ENCODE measurements at regions not wholly inside any gene's neighbourhood (a gene's known extent, or its start where the extent isn't known, plus 50 kb on each side); places are given as distances from the start of the nearest gene placed in this dataset.
A peak's percentile ranks its signal among the peaks of the same experiment; 100 is the strongest.
"Not testable (repeated sequence)": the region's sequence is repeated elsewhere in the genome, so short reads cannot be mapped to it uniquely, and the experiment has no call there.

- DNase-seq: no peak
These were observed 221.7 kb downstream of the KCNRG start for GRCh38 chr13:50236898-50237318.

GRCh38 chr13:50238922-50239321 lies 223.7 kb downstream of the KCNRG start:
- DNase-seq: no peak

DNA sequence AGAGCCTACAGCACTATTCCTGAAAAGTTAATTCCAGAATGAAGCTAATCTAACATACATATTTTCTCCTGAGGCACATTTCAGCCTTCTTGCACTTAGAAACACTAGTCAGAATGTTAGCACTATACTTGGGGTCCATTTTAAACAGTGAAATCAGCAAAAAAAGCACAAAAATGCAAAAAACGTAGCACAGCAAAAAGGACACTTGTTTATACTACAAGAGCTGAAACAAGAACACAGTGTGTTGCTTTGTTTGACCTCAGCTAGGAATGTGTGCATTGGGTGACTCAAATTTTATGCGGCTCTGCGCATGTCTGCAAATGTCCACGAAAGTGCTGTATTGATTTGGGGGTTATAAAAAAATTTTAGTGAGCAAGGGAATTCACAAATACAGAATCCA lies 226.2 kb downstream of the KCNRG start:
- DNase-seq: no peak

- no peak for DNase-seq
These were observed 228.7 kb downstream of the KCNRG start for GRCh38 chr13:50243931-50244330.

DNA sequence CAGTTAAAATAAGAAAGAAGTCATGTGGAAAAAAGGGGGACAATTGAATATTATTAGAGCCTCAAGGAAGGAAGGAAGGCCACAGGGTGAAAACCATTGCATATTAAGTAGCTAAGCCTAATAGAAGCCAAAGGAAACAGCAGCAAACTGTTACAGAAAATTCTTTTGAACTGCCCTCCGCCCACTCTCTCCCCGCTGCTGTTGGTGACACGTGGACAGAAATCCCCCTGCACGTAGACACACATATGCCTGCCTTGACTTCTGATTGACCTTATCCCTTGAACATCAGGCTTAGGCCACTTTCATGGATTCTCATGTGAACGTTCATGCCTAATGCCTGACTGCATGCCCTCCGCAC lies 229.1 kb downstream of the KCNRG start:
- no peak for DNase-seq

- DNase-seq: peak; percentile 27
These were observed 229.7 kb downstream of the KCNRG start for GRCh38 chr13:50244713-50245574.

DNA sequence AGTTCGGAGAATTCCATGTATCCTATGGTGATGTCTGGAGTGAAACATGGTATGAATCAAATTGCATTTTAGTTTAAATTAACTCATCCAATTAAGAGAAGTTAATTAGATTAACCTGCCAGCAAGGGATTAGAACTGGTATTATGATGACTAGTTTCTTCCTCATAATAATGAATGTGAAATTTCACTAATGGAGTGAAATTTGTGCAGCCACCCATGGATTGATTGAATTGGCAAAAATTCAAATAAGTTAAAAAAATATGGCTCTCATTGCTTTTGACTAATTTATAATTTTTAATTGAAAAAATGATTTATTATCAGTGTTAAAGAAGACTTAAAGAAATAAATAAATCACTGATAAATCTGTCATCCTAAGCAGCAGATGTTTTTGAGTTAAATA lies 232.0 kb downstream of the KCNRG start:
- no peak for DNase-seq

GRCh38 chr13:50248516-50249143 lies 233.4 kb downstream of the KCNRG start:
- DNase-seq: no peak

- no peak for DNase-seq
These were observed 233.9 kb downstream of the KCNRG start for GRCh38 chr13:50249144-50249521.

- DNase-seq: no peak
These were observed 235.2 kb downstream of the KCNRG start for GRCh38 chr13:50250401-50250800.

DNA sequence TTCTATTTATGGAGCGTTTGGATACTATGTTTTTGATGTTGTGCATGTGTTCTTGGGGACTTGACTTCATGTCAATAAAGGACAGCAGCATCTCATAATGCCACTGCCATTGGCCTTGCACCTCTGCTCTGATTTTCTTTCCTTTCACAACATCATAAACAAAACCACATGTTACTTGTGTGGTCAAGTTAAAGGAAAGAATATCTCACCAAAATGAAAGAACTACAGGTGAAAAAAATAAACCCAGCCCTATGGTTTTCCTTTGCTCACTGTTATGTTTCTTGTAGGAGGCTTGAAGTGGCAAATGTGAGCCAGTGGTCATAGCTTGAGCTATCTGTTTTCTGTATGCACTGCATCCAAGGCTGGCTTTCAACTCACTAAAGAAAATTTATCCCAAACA lies 240.4 kb downstream of the KCNRG start:
- no peak for DNase-seq

- DNase-seq: not testable (repeated sequence)
These were observed 241.5 kb downstream of the KCNRG start for GRCh38 chr13:50256536-50257321.

- no peak for DNase-seq
These were observed 242.4 kb downstream of the KCNRG start for GRCh38 chr13:50257646-50258045.

GRCh38 chr13:50261130-50261901 lies 246.1 kb downstream of the KCNRG start:
- DNase-seq: no peak

DNA sequence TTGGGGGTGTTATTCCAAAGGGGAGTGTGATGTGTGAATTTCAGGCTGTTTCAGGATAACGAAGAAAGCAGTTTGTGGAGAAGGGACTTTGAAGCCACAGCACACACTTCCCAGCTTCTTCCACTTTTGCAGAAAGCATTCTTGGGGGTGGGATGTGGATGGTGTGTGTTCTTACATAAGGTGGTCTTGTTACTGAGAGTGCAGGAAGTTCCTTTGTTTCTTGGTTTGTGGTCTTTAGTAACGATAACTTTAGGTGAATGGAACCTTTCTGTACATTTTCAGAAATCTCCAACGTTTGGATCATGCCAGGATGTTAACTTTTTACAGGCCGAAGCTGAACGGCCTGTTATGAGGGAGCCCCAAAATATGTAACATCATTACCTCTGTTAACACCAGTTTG lies 251.8 kb downstream of the KCNRG start:
- DNase-seq: no peak

DNA sequence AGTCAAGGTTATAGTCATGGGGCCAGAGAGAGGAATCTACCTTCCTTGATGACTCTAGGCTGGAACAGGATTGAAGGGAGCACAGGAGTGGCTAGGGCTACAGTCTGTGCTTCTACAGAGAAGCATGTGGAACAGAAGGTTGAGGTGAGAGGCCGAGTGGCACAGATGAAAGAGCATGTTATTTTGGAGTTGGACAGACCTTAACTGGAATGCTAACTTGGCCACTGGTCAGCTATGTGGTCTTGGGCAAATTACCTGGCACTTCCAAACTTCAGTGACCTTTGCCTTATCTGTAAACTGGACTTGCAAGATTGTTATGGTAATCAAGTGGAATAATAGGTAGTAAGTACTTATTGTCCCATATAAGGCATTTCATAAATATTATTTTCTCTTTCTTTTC lies 252.7 kb downstream of the KCNRG start:
- no peak for DNase-seq

- DNase-seq: no peak
These were observed 253.3 kb downstream of the KCNRG start for GRCh38 chr13:50268500-50268899.

DNA sequence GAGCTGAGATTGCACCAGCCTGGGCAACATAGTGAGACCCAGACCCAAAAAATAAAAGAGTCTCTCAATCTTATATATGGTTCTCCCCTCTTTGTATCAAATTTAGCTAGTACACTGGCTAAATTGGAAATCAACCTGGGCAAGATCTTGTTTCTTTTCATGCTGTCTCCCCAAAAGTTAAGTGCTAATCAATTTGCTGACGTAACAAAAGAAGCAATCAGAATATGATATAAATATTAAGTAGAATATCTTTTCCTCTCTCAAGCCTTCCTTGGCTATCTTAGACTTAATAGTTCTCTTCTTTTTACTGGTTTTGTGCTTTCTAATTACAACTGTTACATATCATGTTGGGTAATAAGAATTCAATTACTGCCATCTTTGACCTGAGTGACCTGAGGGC lies 258.9 kb downstream of the KCNRG start:
- DNase-seq: no peak

GRCh38 chr13:50275392-50276063 lies 260.3 kb downstream of the KCNRG start:
- DNase-seq: no peak

DNA sequence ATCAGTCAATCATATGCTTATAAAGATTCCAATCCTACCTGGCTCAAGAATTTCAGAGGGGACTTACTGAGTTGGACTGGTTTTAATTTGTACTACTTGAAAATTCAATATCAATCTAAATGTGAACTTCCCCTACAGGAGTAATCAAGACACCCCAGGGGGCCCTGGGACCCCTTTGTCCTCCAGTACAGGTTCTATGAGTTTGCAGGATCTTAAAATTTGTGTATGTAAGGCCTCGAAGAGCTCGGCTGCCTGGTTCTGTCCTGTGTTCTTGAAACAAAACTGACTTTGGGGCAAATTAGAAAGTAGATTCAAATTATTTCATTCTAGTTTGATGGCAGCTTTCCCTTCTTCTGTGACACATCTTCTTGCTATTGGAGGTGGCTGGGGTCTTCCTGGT lies 261.3 kb downstream of the KCNRG start:
- DNase-seq: no peak

- DNase-seq: no peak
These were observed 261.9 kb downstream of the KCNRG start for GRCh38 chr13:50277127-50277526.

DNA sequence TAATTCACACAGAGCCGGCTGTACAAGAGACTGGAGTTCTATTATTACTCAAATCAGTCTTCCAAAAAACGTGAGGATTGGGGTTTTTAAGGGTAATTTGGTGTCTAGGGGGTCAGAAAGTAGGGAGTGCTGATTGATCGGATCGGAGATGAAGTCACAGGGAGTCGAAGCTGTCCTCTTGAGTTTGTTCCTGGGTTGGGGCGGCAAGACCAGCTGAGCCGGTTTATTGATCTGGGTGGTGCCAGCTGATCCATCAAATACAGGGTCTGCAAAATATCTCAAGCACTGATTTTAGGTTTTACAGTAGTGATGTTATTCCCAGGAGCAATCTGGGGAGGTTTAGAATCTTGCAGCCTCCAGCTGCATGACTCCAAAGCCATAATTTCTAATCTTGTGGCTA lies 262.7 kb downstream of the KCNRG start:
- no peak for DNase-seq

Measured in stimulated activated CD4-positive, alpha-beta T cell treated with anti-CD3 and anti-CD28 coated beads, Interleukin-12 subunit alpha, Interleukin-12 subunit beta, amount 100 ng/mL, for 4 hours (primary cell).